Psoas muscle (tissue), 7 donors: ENCODE measurements at regions not wholly inside any gene's neighbourhood (a gene's known extent, or its start where the extent isn't known, plus 50 kb on each side); places are given as distances from the start of the nearest gene placed in this dataset.

Source experiments
- ATAC-seq, 4 donors: fragments of 200-7000 bp; cut with Tn5 transposase; one replicate each; pipeline ENCODE4 v1.9.1; 2020; ENCODE audit warnings: moderate library complexity in 3 of 4, mild to moderate bottlenecking in 2 of 4
- DNase-seq, 2 donors: peaks; one replicate each; pipeline ENCODE4 v3.0.0-alpha.2; 2020
- H3K27ac ChIP-seq: fragments of 200-600 bp; one replicate; pipeline ENCODE4 v1.8.0; 2022
- H3K27me3 ChIP-seq, 3 donors: fragments of 200-600 bp in 1 of 3; one replicate each; pipeline versions ENCODE4 v1.6.1 to v1.8.0; 2013 to 2022; ENCODE audit warnings: low read length in 2 of 3, mild to moderate bottlenecking in 2 of 3, moderate library complexity in 1 of 3; ENCODE audit not compliant: insufficient read depth in 3 of 3
- H3K36me3 ChIP-seq, 2 donors: fragments of 200-600 bp in 1 of 2; one replicate each; pipeline versions ENCODE4 v1.6.1 to v1.8.0; 2013 to 2022; ENCODE audit warnings: low read depth in 1 of 2, mild to moderate bottlenecking in 1 of 2, moderate library complexity in 1 of 2; ENCODE audit not compliant: insufficient read depth in 1 of 2
- H3K4me1 ChIP-seq: fragments of 200-600 bp; one replicate; pipeline ENCODE4 v1.8.0; 2022
- H3K4me3 ChIP-seq: fragments of 200-600 bp; one replicate; pipeline ENCODE4 v1.8.0; 2022; ENCODE audit warnings: mild to moderate bottlenecking
- H3K9me3 ChIP-seq: fragments of 200-600 bp; one replicate; pipeline ENCODE4 v1.8.0; 2022
- CTCF ChIP-seq: fragments of 200-600 bp; IDR thresholded peaks from one replicate; pipeline ENCODE4 v1.8.0; 2022; ENCODE audit warnings: antibody characterized with exemption
- WGBS, 3 donors: extraction: QIAGEN DNeasy Blood & Tissue Kit; methylation state at CpG; one replicate each; pipeline versions ENCODE4 v1.1.6 to v1.1.7; 2013; 5-methylcytosine and 5-hydroxymethylcytosine counted together
- intact Hi-C, 2 donors: fragments of 100-400 bp; cut with DNase I; formaldehyde crosslinking; loops; one replicate each; pipeline versions ENCODE4 v1.11.0 to v1.14.2; 2022
- donor health status: healthy with polysubstance abuse.
- donor health status: DM: no; HTN: no; CAD: no; lungs with moderate emphysema.
- donor health status: Bipolar disorder and iron deficiency.
- donor health status: healthy.
- donor health status: DM: yes; HTN: yes; CAD: no.
- donor health status: DM: no; HTN: no; CAD: no.
- donor health status: DM: yes; HTN: yes; CAD: no.

GRCh38 chr5:165175041-165175440 is 1669.6 kb downstream of the MAT2B start:
- no peak for TF ChIP-seq CTCF
- no peaks in the 10 kb centered on the region for H3K9me3 ChIP-seq
- 38 to 58% (median 50%) methylated on average over 2 of the region's 2 CpGs for WGBS, 3 donors
- no peak overlapping the region for H3K27ac ChIP-seq
- intact Hi-C loops, result no loop called here
- no peak for ATAC-seq
- no peaks in the 10 kb centered on the region for H3K4me1 ChIP-seq
- H3K27me3 ChIP-seq, result no peaks in the 10 kb centered on the region
- no peak for DNase-seq
- H3K36me3 ChIP-seq, result no peaks in the 10 kb centered on the region
- H3K4me3 ChIP-seq, result no peak overlapping the region

- intact Hi-C loops, result no loop called here
- no peaks in the 10 kb centered on the region for H3K36me3 ChIP-seq
- DNase-seq (no peak), ATAC-seq (no peak)
- H3K27me3 ChIP-seq, result no peaks in the 10 kb centered on the region
- 91 to 95% (median 93%) methylated on average over 2 of the region's 2 CpGs for WGBS, 3 donors
- H3K4me1 ChIP-seq, result no peaks in the 10 kb centered on the region
- H3K4me3 ChIP-seq, result no peak overlapping the region
- no peak overlapping the region for H3K27ac ChIP-seq
- no peaks in the 10 kb centered on the region for H3K9me3 ChIP-seq
- TF ChIP-seq CTCF, result no peak
These were observed 1678.8 kb downstream of the MAT2B start for GRCh38 chr5:165184183-165184582.

- no peaks in the 10 kb centered on the region for H3K9me3 ChIP-seq
- no peaks in the 10 kb centered on the region for H3K4me1 ChIP-seq
- ATAC-seq (no peak), DNase-seq (no peak)
- no peak overlapping the region for H3K4me3 ChIP-seq
- H3K27ac ChIP-seq, result no peak overlapping the region
- intact Hi-C loops, result no loop called here
- H3K27me3 ChIP-seq, result no peaks in the 10 kb centered on the region
- TF ChIP-seq CTCF, result no peak
- WGBS, 3 donors, result 87 to 99% (median 87%) methylated on average over 2 of the region's 2 CpGs
- no peaks in the 10 kb centered on the region for H3K36me3 ChIP-seq
These were observed 1680.3 kb downstream of the MAT2B start for GRCh38 chr5:165185716-165186115.

GRCh38 chr5:165187815-165188214 is 1682.4 kb downstream of the MAT2B start:
- DNase-seq, result no peak
- Histone ChIP-seq H3K27ac (no peak overlapping the region), H3K27me3 (no peaks in the 10 kb centered on the region), H3K4me1 (no peaks in the 10 kb centered on the region), H3K9me3 (no peaks in the 10 kb centered on the region), H3K4me3 (no peak overlapping the region), H3K36me3 (no peaks in the 10 kb centered on the region)
- TF ChIP-seq CTCF, result no peak
- no peak for ATAC-seq
- intact Hi-C loops, result no loop called here

- Histone ChIP-seq H3K4me1 (no peaks in the 10 kb centered on the region), H3K36me3 (no peaks in the 10 kb centered on the region), H3K9me3 (no peaks in the 10 kb centered on the region), H3K4me3 (no peak overlapping the region), H3K27ac (no peak overlapping the region), H3K27me3 (no peaks in the 10 kb centered on the region)
- 56 to 70% (median 67%) methylated on average over 1 of the region's 1 CpG for WGBS, 3 donors
- no peak for TF ChIP-seq CTCF
- ATAC-seq (no peak), DNase-seq (no peak)
- intact Hi-C loops, result no loop called here
These were observed 1683.2 kb downstream of the MAT2B start for GRCh38 chr5:165188556-165189175.
